HG03571 (cell line): ENCODE measurements at regions not wholly inside any gene's neighbourhood (a gene's known extent, or its start where the extent isn't known, plus 50 kb on each side); places are given as distances from the start of the nearest gene placed in this dataset.

Source experiments
- ATAC-seq: cut with Tn5 transposase; IDR thresholded peaks from one replicate; pipeline ENCODE4 v1.9.1; 2021; ENCODE audit not compliant: unreplicated experiment

DNA sequence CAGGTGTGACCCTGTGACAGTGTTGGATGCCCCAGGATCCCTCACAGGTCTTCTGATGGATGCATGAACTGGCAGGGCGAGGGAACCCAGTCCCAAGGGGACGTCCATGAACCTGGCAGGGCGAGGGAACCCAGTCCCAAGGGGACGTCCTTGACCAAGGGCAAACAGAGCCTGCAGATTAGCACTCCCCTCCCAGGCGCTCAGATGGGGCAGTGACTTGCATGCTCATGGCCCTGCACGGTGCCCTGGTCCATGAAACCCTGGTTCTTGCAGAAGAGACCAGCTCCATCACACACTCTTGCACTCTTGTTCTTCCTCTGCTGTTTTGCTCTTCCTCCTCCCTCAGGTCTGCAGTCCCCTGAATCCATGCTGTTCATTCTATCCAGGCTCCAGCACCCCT lies 192.7 kb downstream of the GALR1 start:
- ATAC-seq = no peak

DNA sequence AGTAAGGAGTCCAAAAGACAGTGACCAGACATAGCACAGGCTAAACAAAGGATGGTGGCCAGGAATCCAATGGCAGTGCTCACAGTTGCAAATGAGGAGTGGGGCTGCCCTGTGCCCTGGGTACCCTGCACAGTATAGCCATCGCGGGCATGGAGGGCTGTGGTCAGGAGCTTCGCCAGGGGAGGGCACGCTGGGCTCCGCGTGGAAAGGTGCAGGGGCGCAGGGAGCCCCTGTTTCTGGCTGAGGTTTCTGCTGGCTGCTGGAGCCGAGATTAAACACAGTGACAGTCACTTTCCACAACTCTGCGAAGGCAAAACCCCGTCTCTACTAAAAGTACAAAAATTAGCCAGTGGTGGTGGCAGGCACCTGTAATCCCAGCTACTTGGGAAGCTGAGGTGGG lies 194.7 kb downstream of the GALR1 start:
- no peak for ATAC-seq

DNA sequence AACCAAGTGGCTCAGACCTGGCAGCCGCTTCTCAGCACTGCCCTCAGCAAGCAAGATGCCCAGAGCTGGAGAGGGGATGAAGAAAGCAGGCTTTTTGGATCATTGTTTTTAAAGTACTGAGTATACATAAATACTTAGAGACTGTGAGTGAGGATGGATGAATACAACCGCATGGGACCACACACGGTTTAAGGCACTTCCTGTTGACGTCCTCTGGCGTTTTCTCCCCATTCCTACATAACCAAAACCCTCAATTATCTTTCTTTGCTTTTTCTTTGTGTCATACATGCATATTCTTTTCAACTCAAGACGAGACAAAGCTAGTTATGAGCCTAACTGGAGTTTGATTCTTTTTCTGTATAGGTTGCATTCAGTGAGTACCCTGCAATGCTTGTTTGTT lies 198.4 kb downstream of the GALR1 start:
- no peak for ATAC-seq

DNA sequence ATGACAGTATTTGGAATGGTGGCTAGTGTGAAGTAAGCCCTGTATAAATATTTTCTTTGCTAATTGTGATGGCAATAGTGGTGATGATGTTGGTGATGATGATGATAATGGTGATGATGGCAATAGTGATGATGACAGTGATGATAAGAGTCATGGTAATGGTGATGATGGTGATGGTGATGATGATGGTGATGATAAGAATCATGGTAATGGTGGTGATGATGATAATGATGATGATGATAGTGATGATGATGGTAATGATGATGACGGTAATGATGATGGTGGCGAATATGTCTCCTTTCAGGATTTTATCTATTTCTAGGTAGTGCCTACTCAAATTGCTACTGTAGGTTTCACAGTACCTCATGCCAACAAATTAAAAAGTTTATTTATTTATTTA lies 205.4 kb downstream of the GALR1 start:
- ATAC-seq = no peak

DNA sequence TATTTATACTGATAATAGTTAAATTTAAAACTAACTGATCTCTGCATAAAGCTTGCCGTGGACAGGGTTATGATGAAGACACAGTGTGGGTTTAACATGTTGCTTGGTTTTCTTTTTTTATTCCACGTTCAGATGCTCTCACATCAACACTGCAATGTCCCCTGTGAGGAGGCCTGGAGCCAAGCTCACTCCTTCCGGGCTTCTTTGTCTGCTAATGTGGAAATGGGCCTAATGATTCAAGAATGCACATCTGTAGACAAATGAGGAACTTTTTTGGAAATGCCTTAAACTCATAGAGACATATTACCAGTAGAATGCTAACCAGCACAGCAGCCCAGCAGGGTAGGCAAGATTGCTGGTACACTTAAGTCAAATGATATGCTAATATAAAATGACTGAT lies 208.0 kb downstream of the GALR1 start:
- ATAC-seq = no peak

DNA sequence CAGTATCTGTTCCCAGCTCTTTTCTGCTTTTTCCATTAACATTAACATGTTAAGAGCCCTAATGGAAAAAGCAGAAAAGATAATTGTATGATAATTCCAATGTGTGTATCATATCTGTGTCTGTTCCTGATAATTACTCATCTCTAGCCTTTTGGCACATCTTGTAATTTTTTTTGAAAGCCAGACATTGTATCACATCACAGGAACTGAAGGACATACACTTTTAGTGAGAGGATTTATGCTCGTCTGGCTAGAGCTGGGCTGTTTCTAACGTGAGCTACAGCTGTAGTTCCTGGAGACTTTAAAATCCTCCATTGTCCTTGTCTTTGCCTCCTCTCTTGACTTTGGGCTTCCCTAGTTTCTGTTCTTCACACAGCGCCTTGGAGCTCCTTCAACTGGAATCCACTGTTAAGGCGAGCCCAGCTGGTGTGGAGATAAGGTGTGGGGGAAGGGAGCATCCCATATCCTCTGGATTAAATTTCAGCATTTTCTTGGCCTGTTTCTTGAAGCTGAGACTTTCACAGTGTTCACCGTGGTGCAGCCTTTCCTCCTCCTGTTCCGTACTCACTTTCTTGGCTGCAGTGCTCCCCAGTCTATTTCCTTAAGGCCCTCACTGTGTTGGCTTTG lies 211.5 kb downstream of the GALR1 start:
- no peak for ATAC-seq

DNA sequence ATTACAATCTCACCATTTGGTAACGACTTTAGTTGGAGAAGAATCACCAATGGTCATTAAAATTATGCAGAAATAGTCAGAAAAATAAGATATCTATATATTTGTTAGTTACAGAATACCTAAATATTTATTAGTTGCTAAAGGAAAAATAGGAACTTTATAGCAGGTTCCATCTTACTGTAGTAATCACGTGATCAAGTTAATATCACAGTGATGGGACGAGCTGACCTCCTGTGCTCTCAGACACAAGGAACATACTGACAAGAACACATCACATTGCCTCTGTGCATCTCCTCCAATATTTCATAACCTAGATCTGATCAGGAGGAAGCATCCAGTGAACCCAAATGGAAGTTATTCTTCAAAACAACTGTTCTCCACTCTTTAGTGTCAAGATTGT lies 215.3 kb downstream of the GALR1 start:
- ATAC-seq = no peak

DNA sequence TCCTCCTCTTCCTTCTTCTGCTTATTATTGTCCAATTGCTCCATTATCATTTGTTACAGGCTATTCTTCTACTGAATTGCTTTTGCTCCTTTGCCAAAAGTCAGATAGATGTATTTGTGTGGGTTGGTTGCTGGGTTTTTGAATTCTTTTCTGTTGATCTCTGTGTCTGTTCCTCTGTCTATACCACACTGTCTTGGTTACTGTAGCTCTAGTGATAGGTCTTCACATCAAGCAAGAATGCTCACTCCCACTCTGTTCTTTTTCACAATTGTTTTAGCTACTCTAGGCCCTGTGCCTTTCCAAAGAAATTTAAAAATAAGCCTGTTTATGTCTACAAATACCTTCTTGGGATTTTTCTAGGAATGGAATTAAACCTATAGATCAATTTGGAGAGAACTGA lies 217.2 kb downstream of the GALR1 start:
- ATAC-seq = no peak

DNA sequence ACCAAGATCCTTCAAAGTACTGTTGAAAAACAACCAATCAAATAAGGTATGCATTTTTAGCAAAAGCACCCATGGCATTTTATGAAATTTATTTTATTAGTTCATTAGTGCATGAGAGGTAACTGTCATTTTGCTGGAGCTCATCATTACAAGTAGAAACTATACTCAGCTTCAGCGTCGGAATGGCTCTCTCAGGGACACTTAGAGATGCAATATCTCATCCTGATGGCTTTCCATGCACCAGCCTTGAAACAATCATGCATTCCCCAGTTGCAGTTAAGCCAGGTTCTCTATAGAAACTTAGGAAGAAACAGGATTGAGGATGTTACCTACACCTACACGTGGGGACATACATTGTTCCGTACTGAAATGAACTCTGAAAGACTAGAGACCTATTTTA lies 219.5 kb downstream of the GALR1 start:
- no peak for ATAC-seq

DNA sequence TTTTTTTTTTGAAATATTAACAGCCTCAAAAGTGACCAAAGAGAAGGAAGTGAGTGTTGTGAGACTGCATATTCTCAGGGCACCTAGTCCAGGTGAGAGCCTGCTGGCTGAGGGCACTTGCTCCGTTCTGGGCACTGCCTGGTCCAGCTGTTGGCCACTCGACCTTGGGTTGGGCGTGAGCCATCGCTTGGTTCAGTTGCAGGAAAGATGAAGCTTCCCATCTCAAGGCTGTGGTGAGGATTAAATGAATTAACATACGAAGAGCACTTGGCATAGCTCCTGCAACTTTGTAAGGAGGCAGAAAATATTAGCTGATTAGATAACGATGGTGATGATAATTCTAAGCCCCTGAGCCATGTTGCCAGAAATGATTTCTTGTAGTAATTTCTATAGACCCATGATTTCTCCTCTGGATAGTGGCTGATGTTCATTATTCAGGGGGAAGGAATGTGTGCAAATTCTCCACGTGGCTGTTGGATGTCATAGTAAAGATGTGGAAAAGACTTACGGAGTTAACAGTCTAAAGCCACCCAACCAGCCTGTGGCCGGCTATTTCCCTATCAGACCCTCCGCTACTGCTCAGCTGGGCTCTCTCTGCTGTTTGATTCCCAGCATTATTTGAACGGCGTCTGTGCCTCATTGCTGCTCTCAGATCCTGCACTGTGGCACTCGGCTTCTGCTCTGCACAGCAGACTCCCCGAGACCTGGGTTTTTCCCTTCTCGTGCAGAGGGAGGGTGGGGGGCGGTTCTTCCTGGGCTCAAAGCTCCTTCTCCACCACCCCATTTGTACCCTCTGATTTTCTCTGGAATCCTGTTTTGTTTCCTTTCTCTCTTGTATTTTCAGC lies 221.1 kb downstream of the GALR1 start:
- ATAC-seq = no peak

DNA sequence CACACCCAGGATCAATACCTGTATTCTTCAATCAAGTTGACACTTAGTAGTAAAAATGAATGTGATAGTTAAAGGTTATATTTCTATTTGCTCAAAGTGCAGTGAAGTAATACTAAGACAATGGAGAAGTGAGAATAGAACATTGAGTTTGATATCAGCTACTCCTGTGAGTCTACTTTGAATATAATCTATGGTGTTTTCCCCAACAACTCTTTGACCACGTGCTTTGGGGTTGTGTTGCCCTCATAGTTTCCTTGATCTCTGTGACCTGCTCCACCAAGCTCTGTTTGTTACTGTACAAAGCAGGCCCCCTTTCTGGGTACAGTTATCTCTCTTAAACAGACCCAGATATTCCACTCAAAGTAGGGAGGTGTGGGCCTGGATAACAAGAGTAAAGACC lies 222.9 kb downstream of the GALR1 start:
- no peak for ATAC-seq

DNA sequence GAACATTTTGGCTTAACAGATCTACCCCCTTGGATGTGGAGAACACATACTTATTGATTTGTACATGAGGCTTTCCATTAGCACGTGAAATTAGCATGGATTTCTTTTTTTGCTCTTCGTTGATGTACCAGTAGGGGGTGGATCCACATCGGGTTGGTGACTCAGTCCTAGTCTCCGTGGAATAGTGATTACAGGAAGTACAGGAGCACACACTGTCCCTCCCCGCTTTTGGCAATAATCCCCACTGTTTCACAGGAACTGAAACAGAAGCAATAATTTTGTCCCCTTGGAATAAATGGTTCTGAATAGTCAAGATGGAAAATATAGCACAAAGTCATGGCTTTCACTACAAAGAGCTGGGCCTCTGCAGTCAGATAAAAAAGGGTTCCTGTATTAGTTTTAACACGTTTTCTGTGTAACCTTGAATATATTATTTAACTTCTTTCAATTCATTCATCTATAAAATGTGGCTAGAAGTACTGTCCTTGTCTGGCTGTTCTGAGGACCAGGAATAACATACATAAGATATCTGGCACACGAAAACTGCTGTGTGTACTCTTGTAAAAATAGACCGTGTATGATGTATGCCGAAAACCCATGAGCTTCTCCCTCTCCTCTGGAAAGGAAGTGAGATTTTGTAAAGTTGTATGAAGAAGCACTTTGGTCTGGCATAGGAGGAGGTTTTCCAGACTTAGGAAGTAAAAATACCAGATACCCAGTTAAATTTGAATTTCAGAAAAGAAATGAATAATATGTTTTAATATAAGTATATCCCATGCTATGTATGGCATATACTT lies 229.2 kb downstream of the GALR1 start:
- ATAC-seq = no peak

DNA sequence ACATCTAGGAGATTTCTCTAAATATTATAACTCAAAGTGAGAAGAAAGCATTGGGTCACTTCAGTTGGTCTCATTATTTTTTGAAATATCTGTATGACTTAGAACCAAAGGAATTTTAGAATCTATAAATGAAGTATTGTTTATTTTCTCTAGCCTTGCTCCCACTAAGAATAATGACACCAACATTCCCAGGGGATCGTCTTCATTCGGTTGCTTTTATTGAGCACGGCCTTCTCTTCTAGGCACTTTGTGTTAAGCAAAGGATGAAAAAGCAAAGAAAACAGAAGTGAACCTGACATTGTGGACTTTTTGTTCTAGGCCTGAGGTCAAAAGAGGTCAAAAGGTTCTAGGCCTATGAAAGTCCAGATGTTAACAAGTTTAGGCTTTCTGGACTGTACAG lies 231.9 kb downstream of the GALR1 start:
- no peak for ATAC-seq

DNA sequence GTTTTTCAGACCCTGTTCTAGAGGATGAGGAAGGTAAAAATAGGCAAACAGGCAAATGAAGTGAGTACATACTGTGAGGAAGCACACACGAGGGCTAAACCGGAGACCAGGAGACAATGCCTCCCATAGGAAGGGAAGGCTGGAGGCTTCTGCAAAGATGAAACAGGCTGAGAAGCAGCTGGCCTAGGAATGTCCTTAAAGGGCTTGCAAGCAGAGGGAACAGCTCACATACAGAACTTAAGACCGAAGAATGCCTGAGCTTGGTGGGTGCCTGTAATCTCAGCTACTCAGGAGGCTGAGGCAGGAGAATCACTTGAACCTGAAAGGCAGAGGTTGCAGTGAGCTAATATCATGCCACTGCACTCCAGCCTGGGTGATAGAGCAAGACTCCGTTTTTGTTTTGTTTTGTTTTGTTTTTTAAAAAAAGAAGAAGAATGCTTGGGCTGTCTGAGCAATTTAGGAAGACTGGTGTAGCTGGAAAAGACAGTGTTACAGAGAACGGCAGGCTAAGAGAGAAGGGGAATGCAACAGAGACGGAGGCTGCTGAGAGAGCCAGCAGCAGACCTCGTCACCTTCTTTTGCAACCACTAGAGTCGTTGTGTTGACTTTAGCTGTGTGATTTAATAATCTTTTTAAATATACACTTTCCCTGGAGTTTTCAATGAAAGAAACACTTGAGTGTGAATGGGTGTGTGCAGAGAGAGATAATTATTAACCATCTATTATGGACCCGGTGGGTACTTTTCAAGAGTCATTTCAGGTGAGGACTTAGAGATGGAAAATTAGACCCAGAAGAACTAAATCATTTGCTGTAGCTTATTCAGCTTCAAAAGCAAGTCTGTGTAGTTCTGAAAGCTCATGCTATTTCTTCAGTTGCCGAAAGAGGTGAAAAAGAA lies 232.8 kb downstream of the GALR1 start:
- no peak for ATAC-seq

DNA sequence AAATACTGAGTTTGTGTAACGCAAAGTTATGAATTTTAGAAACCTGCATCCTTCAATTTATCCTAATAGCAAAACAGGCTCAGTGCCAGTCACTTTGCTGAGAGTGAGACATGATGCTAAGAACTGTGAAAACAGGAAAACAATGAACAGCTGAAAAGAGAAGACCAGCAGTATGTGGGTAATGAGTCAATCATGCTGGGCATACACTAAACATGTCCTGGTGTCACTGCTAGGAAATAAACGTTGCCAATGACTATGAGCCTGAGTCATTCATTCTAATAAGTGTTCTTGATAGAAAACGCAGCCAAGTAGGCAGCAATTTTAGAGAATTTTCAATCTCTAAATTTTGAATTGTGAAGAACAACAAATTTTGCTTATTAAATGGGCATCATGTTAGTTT lies 237.3 kb downstream of the GALR1 start:
- no peak for ATAC-seq

DNA sequence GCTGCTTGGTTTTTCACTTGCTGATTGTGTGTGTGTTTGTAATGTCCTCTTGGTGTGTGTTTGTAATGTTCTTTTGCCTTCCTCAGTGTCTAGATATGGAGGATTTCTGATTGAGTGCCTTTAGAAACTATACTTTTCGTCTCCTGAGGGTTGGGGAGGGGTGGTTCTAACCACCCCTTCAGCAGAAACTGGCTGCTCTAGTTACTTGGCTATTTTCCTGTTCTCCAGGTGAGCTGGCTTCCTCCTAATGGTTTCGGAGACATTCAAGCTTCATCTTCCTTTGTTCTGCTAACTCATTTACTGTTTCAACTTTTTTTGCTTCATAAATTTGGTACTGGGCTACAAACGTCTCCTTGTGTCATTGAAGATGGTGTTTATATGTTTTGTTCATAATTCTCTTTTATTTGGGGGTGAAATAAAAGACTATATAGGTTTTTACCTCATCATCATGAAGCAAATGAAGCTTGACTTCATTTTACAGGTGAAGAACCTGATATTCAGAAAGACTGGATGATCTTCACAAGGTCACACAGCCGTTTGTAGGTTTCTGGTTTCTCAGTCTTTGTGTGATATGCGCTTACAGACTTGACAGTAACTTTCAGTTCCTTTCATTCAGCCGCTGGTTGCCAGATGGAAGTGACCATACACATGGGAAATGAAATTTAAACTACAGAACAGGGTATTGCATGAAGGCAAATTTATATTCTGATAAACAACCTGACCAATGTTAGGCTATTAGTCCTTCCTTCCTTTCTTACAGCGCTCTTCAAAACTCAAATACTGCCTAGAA lies 238.5 kb downstream of the GALR1 start:
- ATAC-seq = no peak

DNA sequence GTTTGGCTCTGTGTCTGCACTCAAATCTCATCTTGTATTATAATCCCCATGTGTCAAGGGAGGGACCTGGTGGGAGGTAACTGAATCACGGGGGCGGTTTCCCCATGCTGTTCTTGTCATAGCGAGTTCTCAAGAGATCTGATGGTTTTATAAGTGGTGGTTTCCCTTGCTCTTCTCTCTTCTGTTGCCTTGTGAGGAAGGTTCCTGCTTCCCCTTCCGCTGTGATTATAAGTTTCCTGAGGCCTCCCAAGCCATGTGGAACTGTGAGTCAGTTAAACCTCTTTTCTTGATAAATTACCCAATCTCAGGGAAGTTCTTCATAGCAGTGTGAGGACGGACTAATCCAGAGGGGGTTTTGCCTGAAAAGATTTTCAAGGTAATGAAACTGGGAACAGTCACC lies 245.4 kb downstream of the GALR1 start:
- no peak for ATAC-seq

DNA sequence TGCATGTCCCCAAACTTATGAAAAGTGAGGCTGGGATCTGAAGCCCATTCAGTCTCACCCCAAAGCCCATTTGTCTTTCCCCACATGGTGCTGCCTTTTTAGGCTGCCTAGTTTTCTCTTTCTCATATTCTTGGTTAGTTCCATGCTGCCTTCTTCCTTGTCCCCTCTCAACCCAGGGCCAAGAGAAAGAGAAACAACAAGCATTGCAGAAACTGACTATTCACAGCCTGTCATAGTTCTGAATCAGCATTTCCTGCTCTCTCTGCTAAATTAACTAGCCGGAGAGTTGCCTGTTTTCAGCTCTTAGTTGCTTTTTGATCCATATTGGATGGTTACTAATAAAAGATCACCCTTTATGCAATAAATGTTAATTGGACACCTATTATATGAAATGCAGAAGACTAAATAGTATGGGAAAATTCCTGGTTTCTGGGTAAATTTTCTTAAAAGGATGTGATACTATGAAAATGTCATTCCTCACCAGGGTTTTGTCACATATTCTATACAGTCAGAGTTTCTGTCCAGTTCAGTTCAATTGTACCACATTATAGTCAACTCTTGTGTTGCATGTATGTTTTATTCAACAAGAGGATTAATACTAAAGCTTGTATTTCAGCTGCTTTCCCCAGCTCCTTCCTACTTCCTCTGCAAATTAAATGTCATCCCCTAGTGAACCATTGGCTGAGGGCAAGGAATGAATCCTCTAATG lies 246.5 kb downstream of the GALR1 start:
- no peak for ATAC-seq

DNA sequence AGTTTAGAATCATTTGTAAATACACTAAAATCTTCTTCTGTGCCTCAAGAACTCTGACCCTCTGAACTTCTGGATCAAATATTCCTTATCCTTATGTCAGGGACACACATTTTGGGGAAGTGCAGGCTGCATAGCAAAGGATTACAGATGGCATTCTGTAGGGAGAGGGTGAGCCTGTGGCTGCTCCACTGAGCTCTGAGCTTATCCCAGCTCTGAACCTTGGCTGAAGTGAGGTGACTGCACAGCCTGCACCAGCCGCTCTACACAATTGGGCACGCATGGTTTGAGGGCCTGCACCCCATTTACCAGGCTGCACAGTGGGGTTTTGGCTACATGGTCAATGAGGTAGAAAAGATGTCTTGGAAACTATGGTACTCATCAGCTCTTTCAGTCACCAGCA lies 251.6 kb downstream of the GALR1 start:
- ATAC-seq = no peak

DNA sequence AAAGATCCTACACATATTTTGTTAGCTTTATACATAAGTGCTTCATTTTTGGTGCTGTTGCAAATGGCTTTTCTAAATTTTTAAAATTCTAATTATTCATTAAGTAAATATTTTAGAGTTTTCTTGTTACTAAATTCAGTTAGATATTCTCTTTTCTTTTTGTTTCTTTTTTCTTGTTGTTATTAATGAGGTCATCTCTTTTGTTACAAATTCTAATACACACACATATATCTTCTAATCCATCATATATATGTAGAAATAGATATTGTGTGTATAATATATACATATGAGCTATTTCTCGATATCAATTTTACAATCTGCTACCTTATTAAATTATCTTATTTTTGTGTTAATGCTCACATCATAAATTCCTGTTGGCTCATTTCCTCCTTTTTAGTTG lies 255.9 kb downstream of the GALR1 start:
- no peak for ATAC-seq
